Esophagus (tissue), 2 donors: ENCODE measurements at regions not wholly inside any gene's neighbourhood (a gene's known extent, or its start where the extent isn't known, plus 50 kb on each side); places are given as distances from the start of the nearest gene placed in this dataset.
A peak's percentile ranks its signal among the peaks of the same experiment; 100 is the strongest.

Experiments used
- H3K27ac ChIP-seq, 2 donors: one replicate each; pipeline ENCODE4 v1.5.1; 2013; ENCODE audit warnings: low read depth in 2 of 2, mild to moderate bottlenecking in 2 of 2, inconsistent platforms in 1 of 2, low read length in 1 of 2, moderate library complexity in 1 of 2
- H3K27me3 ChIP-seq, 2 donors: one replicate each; pipeline ENCODE4 v1.6.1; 2013; ENCODE audit warnings: low read length in 2 of 2, control low read depth in 1 of 2, mild to moderate bottlenecking in 1 of 2; ENCODE audit not compliant: insufficient read depth in 2 of 2, control insufficient read depth in 1 of 2
- H3K36me3 ChIP-seq, 2 donors: one replicate each; pipeline ENCODE4 v1.6.1; 2013; ENCODE audit warnings: low read length in 1 of 2; ENCODE audit not compliant: control insufficient read depth in 2 of 2, insufficient read depth in 2 of 2
- H3K4me1 ChIP-seq, 2 donors: one replicate each; pipeline ENCODE4 v1.6.1; 2013; ENCODE audit warnings: low read length in 1 of 2; ENCODE audit not compliant: control insufficient read depth in 2 of 2, insufficient read depth in 2 of 2
- H3K4me3 ChIP-seq, 2 donors: one replicate each; pipeline ENCODE4 v1.5.1; 2013; ENCODE audit warnings: low read length in 2 of 2, mild to moderate bottlenecking in 2 of 2, low read depth in 1 of 2, moderate library complexity in 1 of 2
- H3K9me3 ChIP-seq, 2 donors: one replicate each; pipeline ENCODE4 v1.6.1; 2013; ENCODE audit warnings: mild to moderate bottlenecking in 2 of 2, low read depth in 1 of 2, low read length in 1 of 2, moderate library complexity in 1 of 2; ENCODE audit not compliant: control insufficient read depth in 2 of 2, insufficient read depth in 1 of 2
- WGBS, 2 donors: extraction: QIAGEN DNeasy Blood & Tissue Kit; methylation state at CpG; one replicate each; pipeline ENCODE4 v1.1.7; 2013; 5-methylcytosine and 5-hydroxymethylcytosine counted together
- donor health status: healthy with polysubstance abuse.
- donor health status: Bipolar disorder and iron deficiency.

DNA sequence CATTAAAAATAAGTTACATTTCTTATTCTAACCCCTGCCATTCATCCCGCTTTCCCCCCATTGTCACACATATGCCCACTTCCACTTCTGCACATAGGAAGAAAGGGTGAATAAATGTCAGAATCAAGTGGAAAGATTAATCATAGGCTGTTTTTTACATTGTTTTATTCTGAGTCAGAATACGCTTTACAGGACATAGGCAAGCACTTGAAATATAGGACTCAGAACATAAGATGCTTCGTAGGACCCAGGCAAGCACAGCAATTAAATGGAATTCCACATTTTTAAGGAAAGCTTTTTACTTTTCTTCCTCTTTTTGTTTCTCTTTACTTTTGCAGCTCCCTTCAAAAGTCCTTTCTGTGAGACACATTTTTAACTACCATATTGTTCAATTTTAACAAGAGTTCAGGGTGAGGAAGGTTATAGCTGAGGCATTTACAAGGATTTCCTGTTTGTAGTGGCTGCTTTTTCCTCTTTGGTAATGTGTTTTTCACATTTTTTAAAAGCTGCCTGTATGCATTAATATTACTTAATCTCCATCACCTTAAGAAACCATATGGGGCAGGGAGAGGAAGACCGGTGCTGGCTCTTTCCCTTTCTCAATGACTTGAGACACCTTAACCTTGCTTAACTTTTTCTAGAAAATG is 130.0 kb downstream of the TES start:
- Histone ChIP-seq H3K4me1 (no peaks in the 10 kb centered on the region), H3K36me3 (no peaks in the 10 kb centered on the region), H3K27me3 (no peaks in the 10 kb centered on the region), H3K9me3 (no peaks in the 10 kb centered on the region), H3K4me3 (no peak overlapping the region), H3K27ac (no peak overlapping the region)
- 71 to 72% methylated on average over 4 of the region's 4 CpGs for WGBS, 2 donors

GRCh38 chr7:116340943-116341907 is 130.9 kb downstream of the TES start:
- Histone ChIP-seq H3K4me1 (no peaks in the 10 kb centered on the region), H3K9me3 (no peaks in the 10 kb centered on the region), H3K27ac (no peak overlapping the region), H3K4me3 (no peak overlapping the region), H3K36me3 (no peaks in the 10 kb centered on the region), H3K27me3 (no peaks in the 10 kb centered on the region)
- 82 to 83% methylated on average over 9 of the region's 9 CpGs for WGBS, 2 donors

GRCh38 chr7:116342125-116342524 is 131.8 kb downstream of the TES start:
- Histone ChIP-seq H3K27me3 (no peaks in the 10 kb centered on the region), H3K9me3 (no peaks in the 10 kb centered on the region), H3K27ac (no peak overlapping the region), H3K36me3 (no peaks in the 10 kb centered on the region), H3K4me1 (no peaks in the 10 kb centered on the region), H3K4me3 (no peak overlapping the region)

GRCh38 chr7:116347151-116347832 is 137.0 kb downstream of the TES start:
- no peaks in the 10 kb centered on the region for H3K9me3 ChIP-seq
- no peak overlapping the region for H3K27ac ChIP-seq
- no peaks in the 10 kb centered on the region for H3K27me3 ChIP-seq
- H3K4me3 ChIP-seq, result no peak overlapping the region
- 88 to 90% methylated on average over 3 of the region's 3 CpGs for WGBS, 2 donors
- no peaks in the 10 kb centered on the region for H3K36me3 ChIP-seq
- no peaks in the 10 kb centered on the region for H3K4me1 ChIP-seq

DNA sequence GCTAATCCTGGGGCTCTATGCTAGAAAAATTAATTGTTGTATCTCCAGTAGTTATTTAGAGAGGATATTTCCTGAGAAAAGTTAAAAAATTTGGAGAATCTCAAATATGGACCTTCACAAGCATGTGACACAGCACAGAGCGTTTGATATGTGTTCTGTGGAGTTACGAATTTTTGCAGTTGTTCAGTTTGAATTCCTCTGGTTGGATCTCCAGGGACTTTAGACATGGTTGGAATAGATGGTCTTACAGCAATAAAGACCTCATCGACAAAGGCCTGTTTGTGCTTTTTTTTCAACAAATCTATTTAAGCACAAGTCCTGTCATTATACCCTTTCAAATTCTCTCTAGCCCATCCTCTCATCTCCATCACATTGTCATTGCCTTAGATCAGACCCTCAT is 138.0 kb downstream of the TES start:
- no peak overlapping the region for H3K4me3 ChIP-seq
- 81 to 87% methylated on average over 3 of the region's 3 CpGs for WGBS, 2 donors
- H3K27me3 ChIP-seq, result no peaks in the 10 kb centered on the region
- H3K36me3 ChIP-seq, result no peaks in the 10 kb centered on the region
- no peak overlapping the region for H3K27ac ChIP-seq
- no peaks in the 10 kb centered on the region for H3K4me1 ChIP-seq
- H3K9me3 ChIP-seq, result no peaks in the 10 kb centered on the region

DNA sequence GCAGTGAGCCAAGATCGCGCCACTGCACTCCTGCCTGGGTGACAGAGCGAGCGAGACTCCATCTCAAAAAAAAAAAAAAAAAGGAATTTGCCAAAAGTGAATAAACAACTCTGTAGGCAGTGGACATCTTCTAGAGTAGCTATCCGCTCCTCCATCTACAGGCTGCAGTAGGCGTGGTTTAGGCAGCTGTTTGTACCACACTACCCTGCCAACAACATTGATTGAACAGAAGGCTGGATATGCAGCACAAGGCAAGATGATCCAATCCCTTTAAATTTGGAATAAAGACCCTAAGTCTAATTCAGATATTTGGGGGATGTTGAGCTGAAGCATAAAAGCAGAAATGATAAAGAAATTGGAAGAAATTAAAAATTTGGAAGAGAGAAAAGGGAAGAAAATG is 141.6 kb downstream of the TES start:
- no peak overlapping the region for H3K27ac ChIP-seq
- peaks cover 0 to 3% of the 10 kb centered on the region in 2 donors for H3K4me1 ChIP-seq
- WGBS, 2 donors, result 87 to 98% methylated on average over 6 of the region's 6 CpGs
- no peaks in the 10 kb centered on the region for H3K36me3 ChIP-seq
- H3K4me3 ChIP-seq, result no peak overlapping the region
- no peaks in the 10 kb centered on the region for H3K27me3 ChIP-seq
- no peaks in the 10 kb centered on the region for H3K9me3 ChIP-seq

GRCh38 chr7:116353647-116354046 is 143.3 kb downstream of the TES start:
- H3K36me3 ChIP-seq, result no peaks in the 10 kb centered on the region
- peak overlapping the region; percentile 34 to 77 for H3K27ac ChIP-seq
- peaks cover 0 to 3% of the 10 kb centered on the region in 2 donors for H3K4me1 ChIP-seq

GRCh38 chr7:116354171-116354545 is 143.8 kb downstream of the TES start:
- 23 to 25% methylated on average over 6 of the region's 6 CpGs for WGBS, 2 donors
- H3K4me1 ChIP-seq, result peaks cover 0 to 3% of the 10 kb centered on the region in 2 donors
- H3K4me3 ChIP-seq, result no peak overlapping the region

More at GRCh38 chr7:116353647-116354046, 143.3 kb downstream of the TES start:
- Histone ChIP-seq H3K27me3 (no peaks in the 10 kb centered on the region), H3K9me3 (no peaks in the 10 kb centered on the region), H3K4me3 (no peak overlapping the region)
- 59 to 71% methylated on average over 2 of the region's 2 CpGs for WGBS, 2 donors

GRCh38 chr7:116354546-116355423 is 144.4 kb downstream of the TES start:
- Histone ChIP-seq H3K27me3 (no peaks in the 10 kb centered on the region), H3K4me1 (peaks cover 0 to 3% of the 10 kb centered on the region in 2 donors), H3K4me3 (no peak overlapping the region), H3K36me3 (no peaks in the 10 kb centered on the region), H3K27ac (peak overlapping the region; percentile 77 to 85), H3K9me3 (no peaks in the 10 kb centered on the region)
- WGBS, 2 donors, result 11 to 12% methylated on average over 10 of the region's 10 CpGs

More at GRCh38 chr7:116354171-116354545, 143.8 kb downstream of the TES start:
- Histone ChIP-seq H3K9me3 (no peaks in the 10 kb centered on the region), H3K27ac (peak overlapping the region; percentile 47 to 77), H3K27me3 (no peaks in the 10 kb centered on the region), H3K36me3 (no peaks in the 10 kb centered on the region)
